ENCODE measurements at regions not wholly inside any gene's neighbourhood (a gene's known extent, or its start where the extent isn't known, plus 50 kb on each side); places are given as distances from the start of the nearest gene placed in this dataset.

DNA sequence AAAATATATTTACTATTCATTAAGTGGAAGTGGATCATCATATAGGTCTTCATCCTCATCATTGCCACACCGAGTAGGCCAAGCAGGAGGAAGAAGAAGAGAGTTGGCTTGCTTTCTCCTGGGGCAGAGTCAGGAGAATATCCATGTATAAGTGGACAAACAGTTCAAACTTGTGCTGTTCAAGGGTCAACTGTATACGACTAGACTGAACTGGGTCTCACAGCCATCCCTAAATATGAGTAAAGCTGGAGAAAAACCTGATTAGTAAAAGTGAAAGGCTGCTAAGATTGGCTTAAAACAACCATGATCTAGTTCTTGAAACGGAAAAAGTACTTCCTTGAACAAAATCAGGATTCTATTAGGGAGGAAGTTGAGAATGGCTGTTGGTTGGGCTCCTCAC lies 276.7 kb upstream of the ADRA1B start:
- no peak for TF ChIP-seq POLR2A (IDR thresholded peaks at IDR 0.05)
- TF ChIP-seq, protein P1, sequence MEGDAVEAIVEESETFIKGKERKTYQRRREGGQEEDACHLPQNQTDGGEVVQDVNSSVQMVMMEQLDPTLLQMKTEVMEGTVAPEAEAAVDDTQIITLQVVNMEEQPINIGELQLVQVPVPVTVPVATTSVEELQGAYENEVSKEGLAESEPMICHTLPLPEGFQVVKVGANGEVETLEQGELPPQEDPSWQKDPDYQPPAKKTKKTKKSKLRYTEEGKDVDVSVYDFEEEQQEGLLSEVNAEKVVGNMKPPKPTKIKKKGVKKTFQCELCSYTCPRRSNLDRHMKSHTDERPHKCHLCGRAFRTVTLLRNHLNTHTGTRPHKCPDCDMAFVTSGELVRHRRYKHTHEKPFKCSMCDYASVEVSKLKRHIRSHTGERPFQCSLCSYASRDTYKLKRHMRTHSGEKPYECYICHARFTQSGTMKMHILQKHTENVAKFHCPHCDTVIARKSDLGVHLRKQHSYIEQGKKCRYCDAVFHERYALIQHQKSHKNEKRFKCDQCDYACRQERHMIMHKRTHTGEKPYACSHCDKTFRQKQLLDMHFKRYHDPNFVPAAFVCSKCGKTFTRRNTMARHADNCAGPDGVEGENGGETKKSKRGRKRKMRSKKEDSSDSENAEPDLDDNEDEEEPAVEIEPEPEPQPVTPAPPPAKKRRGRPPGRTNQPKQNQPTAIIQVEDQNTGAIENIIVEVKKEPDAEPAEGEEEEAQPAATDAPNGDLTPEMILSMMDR (IDR thresholded peaks at IDR 0.05), result no peak
